Stimulated activated CD8-positive, alpha-beta memory T cell treated with anti-CD3 and anti-CD28 coated beads, Interleukin-12 subunit alpha, Interleukin-12 subunit beta, amount 100 ng/mL, for 24 hours (primary cell): ENCODE measurements at regions not wholly inside any gene's neighbourhood (a gene's known extent, or its start where the extent isn't known, plus 50 kb on each side); places are given as distances from the start of the nearest gene placed in this dataset.

Experiments used
- DNase-seq: peaks from one replicate; pipeline ENCODE4 v3.0.0-alpha.2; 2020; ENCODE audit errors: extremely low read depth

DNA sequence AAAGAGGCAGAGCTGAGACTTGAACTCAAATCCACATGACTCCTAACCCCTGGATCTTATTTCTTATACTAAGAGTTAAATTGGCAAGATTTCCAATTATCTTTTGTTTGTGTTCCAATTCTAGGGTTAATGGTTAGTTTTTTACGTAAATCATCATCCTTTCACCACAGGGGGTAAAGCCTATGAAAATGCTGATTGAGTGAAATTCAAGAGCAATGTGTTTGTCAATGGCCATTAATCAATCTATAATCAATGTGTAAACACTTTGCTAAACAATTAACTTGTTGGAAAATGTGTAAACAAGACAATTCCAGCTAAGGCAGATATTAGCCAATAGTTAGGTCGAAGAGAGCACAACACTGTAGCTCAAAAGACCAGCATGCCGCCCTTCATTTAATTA is 376.5 kb upstream of the ACVR2A start:
- DNase-seq, result no peak

DNA sequence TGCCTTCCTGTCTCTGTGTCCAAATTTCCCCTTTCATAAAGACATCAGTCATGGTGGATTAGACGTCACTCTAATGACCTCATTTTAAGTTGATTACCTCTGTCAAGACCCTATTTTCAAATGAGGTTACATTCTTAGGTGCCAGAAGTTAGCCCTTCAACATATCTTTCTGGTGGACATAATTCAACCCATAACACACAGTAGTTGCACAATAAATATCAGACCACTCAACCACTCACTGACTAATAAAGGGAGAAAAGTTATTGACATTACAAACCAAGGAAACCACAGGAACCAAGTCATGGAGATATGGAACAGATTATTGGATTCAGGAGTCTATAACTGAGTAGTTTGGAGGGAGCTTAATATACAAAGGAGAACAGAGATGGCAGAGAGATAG is 377.4 kb upstream of the ACVR2A start:
- DNase-seq, result no peak

DNA sequence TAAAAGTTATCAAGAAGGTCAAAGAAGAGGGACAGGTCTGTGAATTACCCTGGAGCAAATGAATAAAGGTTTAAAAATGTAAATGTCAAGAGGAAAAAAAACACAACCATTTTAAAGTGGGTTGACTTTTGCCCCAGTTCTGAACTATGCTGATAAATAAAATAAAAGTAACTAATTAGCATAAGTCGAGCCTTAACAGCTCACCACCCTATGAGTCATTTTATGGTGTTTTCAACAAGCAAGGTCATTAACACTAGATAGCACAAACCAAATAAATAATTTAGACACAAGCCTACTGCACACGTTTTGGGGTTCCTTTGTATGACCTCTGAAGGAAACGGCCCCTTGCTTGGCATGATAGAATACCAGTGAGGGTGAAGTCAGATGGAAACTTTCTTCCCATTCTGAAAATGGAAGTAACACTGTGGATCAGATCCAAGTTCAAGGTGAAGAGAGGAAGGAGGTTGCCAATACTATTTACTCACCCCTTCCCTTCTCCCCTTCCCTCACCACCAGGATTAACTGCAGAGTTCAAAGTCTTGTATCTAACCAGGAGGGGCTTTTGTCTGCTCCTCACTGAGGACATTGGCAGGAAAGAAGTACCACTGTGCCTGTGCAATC is 380.0 kb upstream of the ACVR2A start:
- no peak for DNase-seq

DNA sequence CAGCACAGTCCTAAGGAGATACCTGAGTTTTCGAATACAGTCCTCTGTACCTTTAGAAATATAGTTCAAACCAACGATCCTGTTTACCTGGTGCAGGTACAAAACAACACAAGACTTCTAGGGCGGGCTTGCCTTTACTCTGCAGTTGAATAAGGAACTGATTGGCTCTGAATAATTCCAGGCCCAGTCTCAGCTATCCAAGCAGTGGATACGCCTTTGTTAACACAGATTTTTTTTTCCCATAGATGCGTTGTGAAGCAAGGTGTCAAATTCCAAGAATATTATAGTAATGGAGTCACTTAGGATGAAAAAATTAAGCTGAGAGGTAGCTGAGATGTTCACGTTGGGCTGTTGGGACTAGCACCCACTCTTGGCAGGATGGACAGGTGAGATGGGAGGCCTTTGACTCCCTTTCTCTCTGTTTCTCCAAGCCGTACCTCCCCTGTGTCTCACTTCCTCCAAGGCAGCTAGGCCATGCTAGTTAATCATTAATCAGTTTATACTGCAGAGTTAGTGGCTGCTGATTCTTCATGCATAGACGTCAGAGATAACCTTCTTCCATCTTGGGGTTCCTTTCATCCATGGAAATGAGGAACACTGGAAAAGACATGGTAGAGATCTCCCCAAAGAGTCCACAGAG is 380.8 kb upstream of the ACVR2A start:
- DNase-seq, result no peak

DNA sequence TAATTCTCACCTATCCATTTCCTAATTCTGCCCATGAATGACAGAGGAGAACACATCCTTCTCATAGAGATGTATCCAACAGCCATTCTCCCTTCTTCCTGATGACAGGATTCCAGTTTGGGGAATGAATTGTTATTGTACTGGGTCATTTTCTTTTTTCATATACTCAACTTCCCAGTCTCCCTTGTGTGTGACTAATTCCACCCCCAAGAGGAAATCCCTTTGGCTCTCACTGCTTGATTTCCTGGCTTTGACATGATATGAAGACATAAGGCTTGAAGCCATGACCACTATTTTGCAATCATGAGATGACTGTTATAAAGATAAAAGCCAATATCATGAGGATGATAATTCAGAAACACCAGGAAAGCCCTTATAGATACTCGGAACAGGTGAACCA is 384.7 kb upstream of the ACVR2A start:
- no peak for DNase-seq

DNA sequence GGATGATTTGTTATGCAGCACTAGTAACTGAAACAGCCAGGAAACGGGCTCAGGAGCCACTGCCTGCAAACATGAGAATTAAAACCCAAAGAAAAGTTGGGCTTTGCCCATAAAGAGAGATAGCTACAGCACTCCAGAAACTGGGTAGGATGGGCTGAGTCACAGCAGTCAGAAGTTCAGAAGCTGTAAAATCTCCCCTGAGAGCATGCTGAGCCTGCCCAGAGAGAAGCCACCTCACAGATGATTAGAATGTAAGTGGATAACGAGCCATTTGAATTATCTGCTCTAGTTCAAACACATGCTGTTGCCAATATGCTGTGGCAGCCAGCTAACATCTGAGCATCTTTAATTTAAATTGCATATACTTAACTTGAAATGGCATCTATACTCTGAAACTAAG is 388.1 kb upstream of the ACVR2A start:
- no peak for DNase-seq

DNA sequence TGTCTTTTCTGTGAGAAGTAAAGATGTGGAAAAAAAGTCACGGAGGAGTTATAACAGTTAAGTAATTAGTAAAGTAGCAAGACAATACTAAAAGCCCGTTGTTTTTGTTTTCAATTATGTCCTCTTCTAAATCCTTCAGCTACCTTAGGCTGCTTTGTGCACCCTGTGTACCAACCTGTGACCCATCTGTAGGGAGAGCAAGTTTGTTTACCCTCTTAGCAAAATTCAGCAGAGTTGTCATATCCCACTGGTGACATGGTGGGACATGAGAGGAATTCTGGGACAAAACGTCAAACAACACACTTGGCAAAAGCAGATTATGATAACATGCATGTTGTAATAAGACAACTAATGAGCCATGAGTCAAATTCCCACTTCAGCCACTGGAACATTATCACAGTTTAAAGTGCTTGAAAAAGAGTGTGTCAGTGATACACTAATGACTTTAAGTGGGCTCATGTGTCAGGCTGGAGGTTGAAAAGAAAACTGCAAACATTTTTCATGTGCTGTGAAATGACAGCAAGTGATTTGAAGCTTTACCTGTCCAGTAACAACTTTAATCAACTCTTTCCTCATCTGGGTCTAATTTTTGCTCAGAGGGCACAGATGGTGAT is 392.8 kb upstream of the ACVR2A start:
- DNase-seq, result no peak

DNA sequence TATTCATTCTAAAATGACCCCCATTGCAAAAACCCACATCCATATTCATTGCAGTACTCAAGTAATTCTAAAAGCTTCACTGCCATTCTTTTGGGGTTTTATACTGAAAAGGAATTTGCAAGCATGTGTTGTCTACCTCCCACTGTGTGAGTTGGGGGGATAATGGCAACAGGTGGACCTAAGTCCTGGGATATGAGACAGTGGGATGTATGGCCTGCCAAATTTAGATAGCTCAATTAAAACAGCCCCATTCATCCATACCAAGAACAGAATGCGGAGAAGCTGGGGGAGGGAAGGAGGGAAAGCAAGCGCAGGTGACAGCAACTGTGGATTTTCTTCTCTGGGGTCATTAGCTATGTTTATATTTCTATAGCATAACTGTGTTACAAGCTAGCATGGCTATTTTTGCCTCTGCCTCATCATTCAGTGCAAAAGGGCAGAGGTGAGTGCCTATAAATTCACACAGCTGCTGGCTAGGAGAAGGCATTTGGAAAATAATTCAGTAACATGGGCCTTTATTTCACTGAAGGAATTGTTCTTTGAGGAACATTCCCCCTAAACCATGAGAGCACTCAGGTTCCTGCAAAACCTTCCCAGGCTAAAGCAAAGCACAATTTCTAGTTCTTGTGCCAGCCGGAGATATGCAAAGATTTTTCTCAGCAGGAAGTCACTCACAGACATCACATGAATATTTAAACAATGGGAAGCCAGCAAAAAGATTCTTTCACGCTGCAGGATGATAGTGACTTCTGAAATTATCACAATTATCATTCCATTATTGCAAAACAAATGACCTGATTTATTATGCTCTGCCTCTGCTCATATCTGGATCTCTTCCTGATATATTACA is 393.9 kb upstream of the ACVR2A start:
- DNase-seq, result no peak

DNA sequence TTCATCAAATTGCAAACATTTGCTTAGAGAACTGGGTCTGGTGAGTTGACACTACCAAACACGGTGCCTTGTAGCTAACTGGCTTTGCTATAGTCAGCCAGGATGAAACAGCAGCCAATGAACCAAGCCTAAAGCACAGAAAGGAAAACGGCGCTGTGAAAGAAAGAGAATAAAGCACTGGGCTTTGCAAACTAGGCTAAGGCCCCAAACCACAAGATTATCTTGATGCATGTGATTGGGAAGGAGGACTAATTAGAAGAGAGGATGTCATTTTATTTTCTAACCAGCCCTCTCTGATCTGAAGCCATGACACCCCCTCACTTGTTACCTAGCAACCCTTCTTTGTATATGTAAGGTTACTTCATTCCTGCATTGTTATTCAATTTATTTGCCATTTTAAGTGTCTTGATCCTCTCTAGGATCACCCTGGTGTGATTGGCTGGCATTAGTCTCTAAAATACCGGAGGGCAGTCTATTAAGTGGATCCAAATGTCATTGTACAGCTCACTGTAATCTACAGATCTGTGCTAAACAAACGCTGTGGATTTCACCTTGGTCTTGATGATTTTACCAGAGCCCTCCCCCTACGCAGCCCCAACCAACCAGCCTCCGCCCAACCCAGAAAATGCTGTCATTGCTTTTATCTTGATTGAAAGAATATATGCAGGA is 395.4 kb upstream of the ACVR2A start:
- no peak for DNase-seq

DNA sequence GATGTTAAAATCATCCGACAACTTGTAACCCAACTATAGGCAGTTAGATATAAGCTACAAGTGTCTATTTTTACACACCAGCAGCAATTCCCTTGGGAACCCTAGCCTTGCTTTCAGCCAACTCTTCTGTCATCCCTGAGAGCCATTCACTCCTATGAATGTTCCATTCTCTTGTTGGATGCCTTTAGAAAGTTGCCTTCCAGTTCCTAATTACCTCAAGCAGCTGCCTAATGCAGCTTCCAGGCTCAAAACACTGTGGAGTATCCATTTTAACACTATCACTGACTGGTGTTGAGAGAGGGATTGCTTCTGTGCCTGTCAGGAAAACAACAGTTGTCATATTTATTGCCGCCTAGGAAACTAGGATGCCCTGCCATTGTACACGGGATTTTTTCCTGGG is 402.0 kb upstream of the ACVR2A start:
- no peak for DNase-seq

DNA sequence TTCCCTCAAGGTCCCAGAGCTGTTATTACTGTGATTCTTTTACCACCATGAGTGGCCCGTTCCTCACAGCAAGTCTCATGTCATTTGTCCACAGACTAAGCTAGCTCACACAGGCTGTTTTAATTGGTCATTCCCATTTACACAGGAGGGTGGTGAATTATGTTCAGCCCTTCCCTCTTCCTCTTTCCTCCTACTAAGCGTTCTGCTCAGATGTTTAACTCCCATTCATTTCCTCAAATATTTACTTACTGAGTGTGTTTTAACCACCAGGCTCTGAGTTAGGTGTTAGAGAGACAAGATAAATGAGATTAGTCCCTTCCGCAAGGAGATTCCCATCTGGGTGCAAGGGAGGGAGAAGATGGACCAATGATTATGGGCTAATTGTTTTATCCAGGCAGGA is 403.6 kb upstream of the ACVR2A start:
- no peak for DNase-seq

DNA sequence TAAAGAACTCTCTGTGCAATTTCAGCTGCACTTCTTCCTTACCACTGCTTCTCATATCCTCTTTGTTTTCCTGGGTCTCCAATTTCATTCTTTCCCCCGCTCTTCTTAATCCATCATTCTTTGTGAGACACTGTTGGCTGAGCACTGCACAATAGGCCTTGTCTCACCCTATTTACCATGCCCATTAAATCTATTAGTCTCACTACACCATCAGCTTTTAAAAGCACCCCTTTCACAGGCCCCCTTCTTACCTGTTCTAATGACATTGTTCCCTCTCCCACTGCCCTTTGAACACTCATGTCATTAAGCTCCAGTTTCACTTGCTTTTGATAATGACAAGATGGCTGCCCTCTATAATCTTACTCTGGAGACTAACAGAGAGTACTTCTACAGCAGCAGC is 404.1 kb upstream of the ACVR2A start:
- no peak for DNase-seq

DNA sequence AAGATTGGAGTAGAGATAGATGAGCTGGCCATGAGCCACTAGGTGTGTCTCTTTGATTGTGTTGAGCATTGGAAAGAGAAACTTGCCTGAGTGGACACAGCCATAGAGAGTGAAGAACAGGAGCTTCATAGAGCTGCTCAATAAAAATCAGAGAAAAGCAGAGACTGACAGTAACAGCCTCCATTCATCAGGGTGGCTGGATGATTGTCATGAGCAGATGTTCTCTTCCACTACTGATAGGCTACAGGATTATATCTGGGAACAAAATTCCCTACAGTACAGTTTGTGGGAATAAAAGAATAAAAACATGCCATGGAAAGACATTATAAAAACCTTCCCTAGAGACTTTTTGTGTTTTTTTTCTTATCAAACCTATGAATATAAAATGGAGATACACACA is 404.8 kb upstream of the ACVR2A start:
- DNase-seq, result no peak

DNA sequence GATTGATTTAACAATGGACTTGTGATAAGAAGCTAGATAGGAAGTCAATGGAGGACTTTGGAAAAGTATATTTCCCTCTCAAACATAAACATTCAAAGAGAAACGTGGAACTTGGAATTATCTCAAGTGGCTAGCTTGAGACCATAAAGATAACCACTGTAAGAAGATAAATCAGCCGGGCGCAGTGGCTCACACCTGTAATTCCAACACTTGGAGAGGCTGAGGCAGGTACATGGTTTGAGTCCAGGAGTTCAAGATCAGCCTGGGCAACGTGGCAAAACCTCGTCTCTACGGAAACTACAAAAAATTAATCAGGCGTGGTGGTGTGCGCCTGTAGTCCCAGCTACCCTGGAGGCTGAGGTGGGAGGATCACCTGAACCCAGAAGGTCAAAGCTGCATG is 405.9 kb upstream of the ACVR2A start:
- DNase-seq, result no peak

DNA sequence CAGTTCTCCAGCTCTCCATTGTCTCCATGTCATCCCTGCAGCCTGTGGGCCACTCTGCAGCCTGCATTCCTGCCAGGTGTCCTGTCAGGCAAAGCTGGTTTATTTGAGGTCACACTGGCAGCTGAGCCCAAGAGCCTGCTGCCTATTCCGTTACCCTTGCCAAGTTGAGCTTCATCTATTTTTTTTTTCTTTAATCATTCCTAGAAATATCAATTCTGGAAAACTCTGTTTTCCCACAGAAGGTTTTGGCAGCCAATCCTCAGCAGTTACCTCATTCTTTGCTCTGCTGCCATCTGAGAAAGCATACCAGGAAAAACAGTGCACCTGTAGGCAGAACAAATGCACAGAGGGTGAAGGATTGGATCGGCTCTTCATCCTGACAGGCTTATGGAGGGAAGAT is 411.0 kb upstream of the ACVR2A start:
- no peak for DNase-seq

DNA sequence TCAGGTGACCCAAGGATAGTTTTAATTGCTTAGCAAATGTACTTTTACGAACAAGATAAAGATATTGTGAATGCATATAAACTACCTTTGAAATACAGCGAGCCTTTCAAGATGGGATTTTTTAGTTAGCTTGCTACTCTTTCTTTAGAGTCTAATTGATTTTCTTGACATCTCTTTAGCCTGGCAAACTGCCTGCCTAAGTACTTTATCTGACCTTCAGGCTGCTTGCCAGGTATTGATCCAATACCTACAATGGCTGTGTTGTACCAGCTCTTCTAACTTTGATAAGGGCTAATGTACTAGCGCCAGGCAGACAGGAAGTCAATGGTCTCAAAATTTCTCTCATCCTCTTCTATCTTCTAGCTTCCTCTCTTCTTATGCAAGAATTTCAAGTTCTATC is 414.4 kb upstream of the ACVR2A start:
- no peak for DNase-seq

DNA sequence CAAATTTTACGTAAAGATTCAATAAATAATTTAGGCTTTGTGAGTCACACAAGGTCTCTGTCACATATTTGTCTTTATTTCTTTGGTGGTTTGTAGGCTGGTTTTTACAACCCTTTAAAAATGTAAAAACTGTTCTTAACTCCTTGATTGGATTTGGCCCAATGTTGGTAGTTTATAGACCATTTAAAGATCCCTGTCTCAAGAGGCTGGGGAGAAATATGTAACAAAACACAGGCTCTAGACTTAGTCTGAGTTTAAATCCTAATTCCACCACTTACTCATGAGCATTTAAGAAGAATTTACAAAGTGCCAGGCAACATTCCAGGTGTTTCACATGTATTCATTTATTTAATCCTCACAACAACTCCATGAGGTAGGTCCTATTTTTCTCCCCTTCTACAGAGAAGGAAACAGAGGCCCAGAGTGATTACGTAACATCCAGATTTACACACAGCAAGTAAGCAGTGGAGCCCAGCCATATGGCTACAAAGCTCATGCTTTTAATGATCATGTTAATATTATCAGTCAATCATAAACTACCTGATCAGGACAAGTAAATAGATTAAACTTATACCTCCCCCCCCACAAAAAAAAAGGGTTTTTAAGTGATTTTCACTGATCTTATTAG is 416.6 kb upstream of the ACVR2A start:
- DNase-seq, result no peak

DNA sequence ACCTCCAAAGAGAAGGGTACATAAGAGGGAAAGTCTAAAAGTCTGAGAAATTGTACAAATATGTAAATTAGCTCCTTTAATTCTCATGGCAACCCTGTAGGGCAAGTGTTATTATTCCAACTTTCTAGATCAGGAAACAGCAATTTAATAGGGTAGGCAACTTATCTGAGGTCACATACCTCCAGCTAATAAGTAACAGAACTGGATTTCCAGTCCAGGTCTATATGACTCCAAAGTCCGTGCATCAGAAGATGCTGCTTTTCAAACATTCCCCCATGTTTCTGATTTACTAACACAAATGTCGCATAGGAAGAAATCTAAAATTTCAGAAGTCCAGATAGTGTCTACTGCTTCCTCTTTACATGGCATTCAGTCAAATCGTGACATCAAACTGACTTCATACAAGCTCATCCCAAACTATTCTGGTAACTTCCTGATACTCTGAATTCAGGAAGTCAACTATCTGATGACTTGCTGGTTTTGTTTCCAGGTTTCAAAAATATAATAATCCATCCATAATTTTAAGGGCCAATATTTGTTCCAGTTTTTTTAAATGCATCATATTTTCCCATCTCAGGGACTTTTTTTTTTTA is 419.3 kb upstream of the ACVR2A start:
- no peak for DNase-seq

DNA sequence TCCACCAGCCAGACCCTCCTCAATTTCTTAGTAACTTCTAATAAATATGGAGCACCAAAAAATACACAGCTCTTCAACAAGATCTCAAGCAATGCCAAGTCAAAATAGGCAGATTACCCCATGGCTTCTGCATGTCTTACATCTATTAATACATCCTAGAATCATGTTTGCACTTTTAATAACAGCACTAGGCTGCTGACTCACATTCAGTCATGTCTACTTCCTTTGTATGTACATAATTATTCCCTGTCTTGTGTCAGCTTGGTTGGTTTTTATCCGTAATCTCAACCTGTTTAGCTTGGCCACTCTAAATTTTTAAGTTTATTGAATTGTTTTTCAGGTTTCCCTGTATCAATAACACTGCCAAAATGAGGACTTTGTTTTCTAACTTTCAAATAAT is 420.1 kb upstream of the ACVR2A start:
- no peak for DNase-seq

DNA sequence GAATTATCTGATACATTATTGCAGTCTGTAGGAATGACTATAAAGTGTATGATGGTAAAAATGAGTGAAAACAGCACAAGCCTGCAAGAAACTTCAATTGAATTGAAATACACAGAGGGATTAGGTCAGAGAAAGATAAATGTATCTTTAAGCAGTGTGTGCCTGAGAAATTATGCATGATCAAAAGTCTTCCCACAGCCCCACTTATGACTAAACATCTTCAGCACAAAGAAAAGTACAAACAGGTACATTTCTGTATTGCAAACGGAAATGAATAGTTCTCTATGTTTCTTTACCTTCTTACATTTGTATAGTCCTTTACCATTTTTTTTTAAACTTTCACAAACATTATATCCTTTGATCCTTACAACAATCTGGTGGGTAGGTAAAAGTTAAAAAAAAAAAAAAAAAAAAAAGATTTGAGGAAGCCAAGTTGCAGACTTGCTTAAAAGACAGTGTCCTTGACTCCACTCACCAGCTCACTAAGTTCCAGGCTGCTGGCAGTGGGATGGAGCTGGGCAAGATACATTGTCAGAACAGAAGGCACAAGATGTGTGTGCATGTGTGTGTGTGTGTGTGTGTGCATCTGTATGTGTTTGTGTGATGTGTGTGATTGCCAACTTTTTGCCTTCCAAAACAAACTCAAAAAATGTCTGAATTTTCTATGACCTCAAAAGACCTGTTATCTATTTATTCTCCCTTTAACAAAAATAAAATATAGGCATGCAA is 423.7 kb upstream of the ACVR2A start:
- no peak for DNase-seq

DNA sequence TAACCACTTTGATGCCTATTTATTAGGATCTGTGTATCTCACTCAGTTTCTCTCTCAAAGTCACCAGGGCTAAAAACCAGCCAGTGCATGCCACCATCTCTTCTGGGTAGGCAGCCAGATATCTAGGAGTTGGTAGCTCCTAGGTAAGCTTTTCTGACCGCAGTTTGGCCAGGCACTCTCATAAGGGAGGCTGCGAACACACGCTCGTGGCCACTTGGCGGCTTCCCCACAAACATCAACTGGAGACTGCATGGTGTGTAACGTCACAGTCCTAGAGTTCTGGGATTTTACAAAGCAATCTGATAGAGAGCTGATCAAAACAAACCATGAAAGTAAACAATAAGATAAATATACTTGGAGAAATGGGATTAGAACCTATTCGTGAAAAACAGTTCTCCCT is 424.3 kb upstream of the ACVR2A start:
- no peak for DNase-seq
